GM19025 (cell line): ENCODE measurements at regions not wholly inside any gene's neighbourhood (a gene's known extent, or its start where the extent isn't known, plus 50 kb on each side); places are given as distances from the start of the nearest gene placed in this dataset.

Experiments
- ATAC-seq: cut with Tn5 transposase; IDR thresholded peaks from one replicate; pipeline ENCODE4 v1.9.1; 2021; ENCODE audit warnings: mild to moderate bottlenecking, low read depth, moderate library complexity; ENCODE audit not compliant: unreplicated experiment

DNA sequence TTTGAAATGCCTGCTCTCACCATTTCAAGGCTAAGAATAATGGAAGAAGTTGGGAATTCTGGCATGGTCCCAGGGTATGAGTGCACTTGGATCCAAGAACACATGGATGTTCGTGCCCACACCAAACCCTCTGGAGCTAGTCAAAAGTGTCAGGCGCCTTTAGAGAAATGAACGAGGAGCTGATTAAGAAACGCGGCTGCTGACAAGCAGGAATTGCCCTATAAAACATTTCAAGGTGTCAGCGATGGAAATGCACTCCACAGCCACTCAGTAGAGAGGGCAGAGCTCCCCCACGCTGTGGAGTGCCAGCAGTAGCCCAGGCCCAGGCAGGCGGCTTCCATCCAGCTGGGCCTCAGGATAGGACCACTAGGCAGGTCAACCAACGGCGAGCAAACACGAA, 213.7 kb downstream of the TTC32 start:
- no peak for ATAC-seq

DNA sequence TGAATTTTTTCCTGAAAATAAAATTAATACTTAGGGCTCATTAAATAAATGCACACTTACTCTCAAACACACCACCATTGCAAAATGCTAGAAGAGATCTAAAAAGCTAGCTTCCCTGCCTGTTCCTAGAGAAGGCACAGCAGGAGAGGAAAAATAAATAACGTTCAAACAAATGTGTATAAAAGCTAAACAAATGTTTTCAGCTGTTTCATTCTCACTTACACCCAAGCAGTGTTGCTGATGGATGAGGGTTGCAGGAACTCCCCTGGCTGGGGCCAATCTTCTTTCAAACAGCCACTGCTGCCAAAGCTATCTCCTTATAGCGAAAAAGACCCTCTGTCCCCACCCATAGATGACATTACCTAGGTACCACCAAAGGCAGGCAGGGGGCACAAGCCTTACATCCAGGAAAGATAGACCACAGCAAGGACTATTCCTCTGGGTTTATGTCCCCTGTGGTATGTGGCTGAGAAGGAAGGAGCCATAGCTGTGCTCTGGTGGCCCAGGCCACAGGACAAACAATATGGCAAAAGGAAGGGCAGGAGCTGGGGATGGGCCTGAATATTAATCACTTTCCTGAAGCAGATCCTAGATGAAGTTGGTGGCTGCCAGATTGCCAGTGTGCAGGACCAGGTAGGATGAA, 214.6 kb downstream of the TTC32 start:
- no peak for ATAC-seq

GRCh38 chr2:19686439-19686838, 215.3 kb downstream of the TTC32 start:
- no peak for ATAC-seq

GRCh38 chr2:19685731-19686130, 216.1 kb downstream of the TTC32 start:
- ATAC-seq = no peak

DNA sequence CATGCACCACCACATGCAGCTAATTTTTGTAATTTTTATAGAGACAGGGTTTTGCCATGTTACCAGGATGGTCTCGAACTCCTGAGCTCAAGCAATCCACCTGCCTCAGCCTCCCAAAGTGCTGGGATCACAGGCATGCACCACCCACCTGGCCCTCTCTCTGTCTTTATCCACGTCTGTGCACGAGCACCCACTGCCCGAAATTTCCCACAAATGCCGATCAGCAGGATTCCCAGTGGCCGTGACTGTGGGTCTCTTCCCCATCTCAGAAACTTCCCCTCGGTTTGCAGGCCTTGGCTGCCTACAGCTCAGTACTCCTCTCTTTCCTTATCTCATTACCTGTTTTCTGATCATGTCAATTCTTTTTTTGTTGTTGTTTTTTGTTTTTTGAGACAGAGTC, 217.3 kb downstream of the TTC32 start:
- ATAC-seq = no peak

DNA sequence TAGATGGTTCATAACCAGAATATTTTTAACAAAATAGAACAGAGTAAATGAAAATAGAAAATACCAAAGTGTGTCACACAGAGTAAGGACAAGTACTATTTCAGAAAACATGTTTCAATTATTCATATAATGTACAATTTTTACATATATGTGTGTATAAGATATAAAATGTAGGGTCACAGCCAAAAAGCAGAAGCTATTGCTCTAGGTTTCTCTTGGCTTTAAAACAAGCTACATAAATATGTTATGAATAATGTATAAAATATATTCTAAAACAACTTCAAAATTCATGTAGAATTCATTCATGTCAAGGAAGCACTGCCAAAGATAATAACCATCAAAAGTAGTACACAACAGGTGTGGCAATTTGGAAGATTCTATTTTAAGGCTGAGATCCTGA, 218.2 kb downstream of the TTC32 start:
- no peak for ATAC-seq

DNA sequence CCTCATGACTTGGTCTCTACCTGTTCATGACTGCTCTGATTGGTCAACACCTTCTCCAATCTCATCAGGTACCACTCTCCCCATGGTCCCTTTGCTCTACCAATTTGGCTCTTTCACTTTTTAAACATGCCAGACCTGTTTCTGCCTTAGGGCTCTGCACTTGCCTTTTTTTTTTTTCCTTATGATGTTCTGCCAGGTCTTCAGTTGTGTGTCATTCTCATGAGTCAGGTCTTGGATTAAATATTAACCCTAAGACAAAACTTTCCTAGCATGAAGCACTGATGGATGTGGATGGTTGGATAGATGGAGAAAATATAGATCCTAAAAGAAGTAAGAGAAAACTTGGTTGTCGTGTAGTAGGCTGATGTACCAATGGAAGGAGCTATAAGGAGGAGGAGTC, 219.3 kb downstream of the TTC32 start:
- no peak for ATAC-seq

DNA sequence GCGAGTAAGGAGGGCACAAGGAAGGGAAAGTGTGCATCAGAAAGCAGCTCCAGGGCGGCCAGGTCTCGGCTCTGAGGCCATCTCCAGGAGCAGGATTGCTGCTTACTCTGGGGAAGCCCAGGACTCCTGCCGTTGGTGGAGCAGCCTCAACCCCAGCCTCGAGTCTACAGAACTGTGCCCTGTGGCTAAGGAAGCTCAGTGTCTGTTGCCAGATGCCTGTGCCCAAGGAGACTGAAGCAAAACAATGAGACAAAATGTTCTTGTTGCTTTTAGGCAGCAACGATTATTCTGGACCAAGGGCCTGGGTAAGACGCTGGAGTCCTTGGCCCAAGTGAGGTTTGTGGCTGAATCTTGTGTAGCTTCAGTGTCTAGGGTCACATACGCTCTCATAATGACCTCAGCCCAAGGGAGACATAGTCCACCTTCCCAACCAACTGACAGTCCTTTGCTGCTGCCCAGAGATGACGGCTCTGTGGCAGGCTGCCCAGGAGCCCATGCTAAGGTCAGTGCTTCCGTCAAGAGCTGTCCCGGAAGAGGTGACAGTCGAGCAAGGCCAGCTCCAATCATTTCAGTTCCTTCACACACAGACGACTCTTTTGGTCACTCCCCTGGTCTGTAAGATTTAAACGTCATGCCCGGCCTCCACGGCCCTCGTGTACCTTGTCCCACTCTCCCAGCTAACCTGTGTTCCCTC, 223.8 kb downstream of the TTC32 start:
- no peak for ATAC-seq

- ATAC-seq = no peak
These were observed 224.5 kb downstream of the TTC32 start for GRCh38 chr2:19677215-19677777.

DNA sequence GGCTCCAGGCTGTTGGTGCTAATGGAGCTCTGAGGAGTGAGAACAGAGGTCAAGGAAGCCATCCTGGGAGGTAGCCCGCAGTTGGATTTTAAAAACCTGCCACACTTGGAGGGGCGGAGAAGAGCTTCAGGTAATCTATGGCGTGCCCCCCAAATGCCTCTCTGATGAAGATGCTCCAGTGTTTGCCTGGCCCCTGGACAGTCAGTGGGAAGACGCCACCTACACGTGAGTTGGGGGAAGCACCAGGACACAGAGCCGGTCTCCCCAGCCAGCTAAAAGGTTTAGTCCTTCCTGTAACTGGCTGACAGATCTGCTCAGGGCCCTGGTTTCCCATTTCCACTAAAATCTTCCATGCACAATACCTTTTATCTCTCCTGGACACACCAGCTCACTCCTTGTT, 225.0 kb downstream of the TTC32 start:
- no peak for ATAC-seq

- no peak for ATAC-seq
These were observed 225.8 kb downstream of the TTC32 start for GRCh38 chr2:19675856-19676460.

GRCh38 chr2:19675003-19675629, 226.7 kb downstream of the TTC32 start:
- no peak for ATAC-seq

- ATAC-seq = no peak
These were observed 227.5 kb downstream of the TTC32 start for GRCh38 chr2:19674051-19675002.

DNA sequence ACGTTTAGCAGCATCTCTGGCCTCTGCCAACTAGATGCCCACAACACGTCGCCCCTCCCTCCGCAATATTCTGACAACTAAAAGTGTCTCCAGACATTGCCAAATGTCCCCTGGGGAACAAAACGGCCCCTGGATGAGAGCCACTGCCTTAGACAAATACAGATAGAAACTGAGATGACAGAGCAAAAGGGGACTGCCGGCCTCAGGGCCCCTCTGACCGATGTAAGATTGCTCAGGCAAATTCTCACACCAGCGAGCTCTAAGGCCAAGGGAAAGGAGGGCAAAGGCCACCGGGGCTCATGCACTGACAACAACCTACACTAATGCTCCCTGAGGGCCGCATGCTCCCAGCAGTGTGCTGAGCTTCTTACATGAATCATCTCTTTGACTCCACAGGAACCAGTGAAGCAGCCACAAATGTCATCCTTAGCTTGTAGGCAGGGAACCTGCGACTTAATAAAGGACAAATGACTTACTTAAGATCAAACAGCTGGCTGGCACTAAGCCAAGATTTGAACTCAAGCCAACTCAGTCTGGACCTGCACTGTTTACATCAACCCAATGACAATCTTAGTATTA, 228.5 kb downstream of the TTC32 start:
- no peak for ATAC-seq

DNA sequence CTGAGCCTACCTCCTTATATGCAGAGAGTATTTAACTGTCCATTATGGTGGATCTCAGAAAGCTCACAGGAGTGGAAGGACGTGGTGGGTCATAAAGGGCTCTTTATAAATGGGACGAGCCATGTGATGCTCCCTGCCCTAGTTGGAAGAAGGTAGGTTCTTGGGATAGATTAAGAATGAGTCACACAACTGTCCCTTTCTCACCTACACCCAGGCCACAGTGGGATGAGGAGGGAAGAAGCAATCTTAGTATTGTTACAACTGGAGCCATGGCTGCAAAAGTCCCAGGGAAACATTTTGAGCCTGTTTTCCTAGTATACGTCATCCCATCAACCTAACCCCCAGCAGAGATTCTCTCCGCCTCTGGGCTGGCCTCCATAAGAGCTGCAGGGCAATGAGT, 229.9 kb downstream of the TTC32 start:
- ATAC-seq = no peak

- ATAC-seq = no peak
These were observed 230.5 kb downstream of the TTC32 start for GRCh38 chr2:19671311-19671710.

- no peak for ATAC-seq
These were observed 231.5 kb downstream of the TTC32 start for GRCh38 chr2:19670303-19670702.

- no peak for ATAC-seq
These were observed 232.2 kb downstream of the TTC32 start for GRCh38 chr2:19669559-19669958.

DNA sequence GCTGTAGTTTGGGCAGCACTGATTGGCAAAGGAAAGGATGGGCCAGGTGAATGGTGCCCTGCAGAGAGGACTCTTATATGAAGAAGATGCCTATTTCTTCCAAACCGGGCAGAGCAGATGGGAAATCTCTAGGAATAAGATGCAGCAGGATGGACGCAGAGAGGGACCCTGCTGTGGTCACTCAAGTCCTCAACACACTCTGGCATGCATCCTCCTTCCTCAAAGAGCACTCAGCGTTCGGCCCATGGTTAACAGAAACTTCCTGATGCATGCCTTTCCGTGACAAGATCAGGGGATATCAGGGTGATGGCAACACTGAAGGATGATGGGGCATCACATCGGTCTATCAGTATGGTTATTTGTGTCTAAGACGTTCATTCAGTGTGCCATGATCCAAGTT, 232.7 kb downstream of the TTC32 start:
- no peak for ATAC-seq

DNA sequence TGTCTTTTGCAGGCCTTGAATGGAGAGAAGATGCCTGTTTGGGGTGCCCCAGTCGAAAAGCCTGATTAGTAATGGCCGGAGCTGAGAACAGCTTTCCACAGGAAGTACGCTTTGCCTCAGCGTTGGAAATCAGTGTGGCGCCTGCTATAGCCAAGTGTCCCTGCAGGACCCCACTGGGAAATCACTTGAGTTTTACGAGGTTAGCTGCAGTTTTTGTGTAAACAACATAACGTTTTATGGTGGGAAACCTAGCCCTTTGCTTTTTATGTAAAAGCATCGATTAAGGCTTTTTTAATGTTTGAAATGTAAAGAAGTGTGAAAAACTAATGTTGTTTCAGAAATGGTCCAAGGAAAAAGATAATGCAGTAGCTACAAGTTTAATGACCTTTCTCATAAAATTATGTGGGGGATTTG, 234.2 kb downstream of the TTC32 start:
- no peak for ATAC-seq
